GM18520 (cell line): ENCODE measurements at regions not wholly inside any gene's neighbourhood (a gene's known extent, or its start where the extent isn't known, plus 50 kb on each side); places are given as distances from the start of the nearest gene placed in this dataset.
"Not testable (repeated sequence)": the region's sequence is repeated elsewhere in the genome, so short reads cannot be mapped to it uniquely, and the experiment has no call there.

Experiments
- ATAC-seq: cut with Tn5 transposase; IDR thresholded peaks from one replicate; pipeline ENCODE4 v1.9.1; 2021; ENCODE audit not compliant: unreplicated experiment

DNA sequence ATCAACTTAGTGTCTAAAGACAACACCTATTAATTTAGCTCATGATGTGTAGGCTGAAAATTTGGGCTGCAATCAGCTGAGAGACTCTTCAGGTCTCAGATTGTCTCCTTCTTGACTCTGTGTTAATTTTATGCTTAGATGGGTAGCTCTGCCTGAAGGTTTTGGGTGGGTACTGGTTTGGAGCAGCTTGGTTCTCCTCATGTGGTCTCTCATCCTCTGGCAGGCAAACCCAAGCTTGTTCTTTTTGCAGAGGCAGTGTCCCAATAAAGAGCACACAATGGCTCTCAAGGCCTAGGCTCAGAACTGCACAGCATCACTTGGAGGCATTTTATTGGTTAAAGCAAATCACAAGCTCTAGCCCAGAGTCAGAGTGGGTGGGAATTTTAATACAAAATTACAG lies 280.6 kb downstream of the BTBD3 start:
- ATAC-seq: no peak

- ATAC-seq: no peak
Observed at GRCh38 chr20:12199703-12200102, 282.0 kb downstream of the BTBD3 start.

GRCh38 chr20:12201289-12201991 lies 283.7 kb downstream of the BTBD3 start:
- ATAC-seq: no peak

DNA sequence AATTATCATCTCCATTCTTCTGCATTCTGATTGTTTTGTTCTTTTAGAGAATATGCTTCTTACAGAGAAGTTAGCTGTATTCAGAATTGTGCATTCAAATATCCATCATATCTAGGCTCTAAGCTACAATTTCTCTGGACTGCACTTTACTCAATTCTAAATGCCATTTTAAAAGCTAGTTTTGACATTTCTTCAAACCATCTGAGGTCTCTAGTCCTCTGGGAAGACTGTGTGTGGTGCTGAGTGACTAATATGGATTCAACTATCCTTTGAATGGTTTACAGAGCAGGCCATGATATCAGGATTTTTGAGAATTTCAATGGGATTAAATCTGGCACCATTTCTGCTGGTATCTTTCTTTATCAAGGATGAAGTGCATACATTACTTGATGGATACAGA lies 285.7 kb downstream of the BTBD3 start:
- no peak for ATAC-seq

DNA sequence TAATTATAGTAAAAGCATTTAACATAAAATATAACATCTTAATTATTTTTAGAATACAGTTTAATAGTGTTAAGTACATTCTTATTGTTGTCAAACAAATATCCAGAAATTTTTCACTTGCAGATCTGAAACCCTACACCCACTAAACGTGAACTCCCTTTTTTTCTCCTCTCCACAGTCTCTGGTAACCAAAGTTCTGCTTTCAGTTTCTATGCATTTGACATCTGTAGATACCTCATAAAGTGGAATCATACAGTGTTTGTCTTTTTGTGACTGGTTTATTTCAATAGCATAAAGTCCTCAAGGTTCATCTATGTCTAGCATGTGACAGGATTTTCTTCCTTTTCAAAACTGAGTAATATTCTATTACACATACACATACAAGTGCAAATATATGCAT lies 286.3 kb downstream of the BTBD3 start:
- no peak for ATAC-seq

DNA sequence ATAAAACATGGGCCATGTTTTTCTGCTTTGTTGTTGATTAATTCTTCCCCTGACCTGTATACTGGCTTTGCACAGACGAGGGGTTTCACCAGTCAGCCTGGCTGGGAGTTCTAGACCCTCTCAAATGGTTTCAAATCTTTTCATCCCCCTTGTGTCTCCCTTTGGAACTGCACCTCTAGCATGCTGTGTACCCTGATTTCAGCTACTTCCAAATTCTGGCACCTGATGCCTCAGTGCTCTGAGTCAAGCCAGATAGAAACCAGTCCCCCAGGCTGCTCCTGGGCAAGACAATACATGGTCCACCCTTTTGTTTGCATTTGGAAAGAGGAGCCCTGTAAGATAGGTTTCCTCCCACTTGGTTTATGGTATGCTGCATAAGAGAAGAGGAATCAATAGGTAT lies 290.2 kb downstream of the BTBD3 start:
- ATAC-seq: no peak

DNA sequence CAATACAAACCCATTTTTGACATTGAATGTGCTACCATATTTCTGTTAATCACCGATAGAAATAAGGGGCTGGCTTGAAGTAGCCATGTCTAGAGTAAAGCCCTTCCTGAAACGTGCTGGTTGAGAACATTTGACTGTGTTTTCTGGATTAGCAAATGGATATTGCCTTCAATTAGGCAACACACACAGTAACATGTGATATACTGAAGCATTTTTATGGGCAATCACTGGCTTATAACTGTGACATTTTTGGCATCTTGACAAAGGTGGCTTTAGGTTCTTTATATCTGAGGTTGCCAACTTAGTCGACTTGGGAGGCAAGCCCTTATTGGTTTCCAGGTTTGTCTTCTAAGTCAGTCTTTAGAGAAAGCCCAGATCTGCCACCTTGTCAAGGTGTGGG lies 292.9 kb downstream of the BTBD3 start:
- ATAC-seq: no peak

DNA sequence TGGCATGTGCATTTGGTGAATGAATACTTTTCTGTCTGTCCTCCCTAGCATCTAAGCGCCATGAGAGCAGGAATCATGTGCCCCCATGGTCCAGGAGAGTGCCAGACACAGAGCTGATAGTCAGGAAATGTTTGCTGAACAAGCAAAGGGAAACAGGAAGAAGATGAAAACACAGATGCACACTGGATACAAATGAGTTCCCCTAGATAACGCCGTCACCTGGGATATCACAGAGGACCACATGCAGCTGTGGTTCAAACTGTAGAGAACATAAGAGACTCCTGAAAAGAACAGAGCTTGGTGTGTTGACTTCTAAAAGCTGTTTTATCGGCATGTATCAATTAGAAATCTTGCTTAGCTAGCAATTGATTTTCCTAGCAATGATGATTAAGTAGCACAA lies 293.7 kb downstream of the BTBD3 start:
- no peak for ATAC-seq

- no peak for ATAC-seq
Observed at GRCh38 chr20:12217382-12217781, 299.7 kb downstream of the BTBD3 start.

- ATAC-seq: no peak
Observed at GRCh38 chr20:12219798-12220197, 302.1 kb downstream of the BTBD3 start.

DNA sequence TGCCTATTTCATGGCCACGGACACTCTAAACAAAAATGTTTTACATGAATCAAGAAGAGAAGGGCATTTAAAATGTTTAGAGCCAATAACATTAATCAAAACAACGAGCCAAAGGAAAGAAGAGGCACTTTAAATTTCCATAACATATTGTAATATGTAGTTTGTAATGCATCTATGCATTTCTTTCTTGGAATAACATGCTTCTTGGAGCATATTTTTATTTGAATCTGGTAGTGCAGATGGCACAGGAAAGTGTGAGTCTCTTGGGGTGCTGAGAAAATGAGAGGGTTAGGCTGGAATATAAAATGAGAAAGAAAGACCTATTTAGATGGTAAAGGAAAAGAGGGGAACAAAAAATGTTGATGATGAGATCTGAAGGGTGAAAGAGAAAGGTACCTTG lies 305.4 kb downstream of the BTBD3 start:
- ATAC-seq: no peak

DNA sequence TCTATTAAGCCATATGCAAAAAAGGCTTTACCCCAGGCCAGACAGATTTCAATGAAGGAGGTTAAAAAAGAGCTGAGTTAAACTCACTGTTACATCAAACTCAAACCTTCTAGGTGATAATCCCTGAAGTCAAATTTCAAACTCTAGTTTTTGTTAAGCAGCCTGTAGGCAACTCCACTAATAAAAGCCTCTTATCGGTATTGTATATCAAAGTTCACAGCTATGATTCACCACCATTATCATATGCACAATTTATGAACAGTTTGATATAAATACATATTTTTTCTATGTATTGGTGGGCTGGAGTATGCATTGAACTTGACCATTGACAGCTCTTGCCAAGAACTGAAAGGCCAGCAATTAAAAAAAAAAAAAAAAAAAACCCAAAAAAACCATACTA lies 308.2 kb downstream of the BTBD3 start:
- no peak for ATAC-seq

DNA sequence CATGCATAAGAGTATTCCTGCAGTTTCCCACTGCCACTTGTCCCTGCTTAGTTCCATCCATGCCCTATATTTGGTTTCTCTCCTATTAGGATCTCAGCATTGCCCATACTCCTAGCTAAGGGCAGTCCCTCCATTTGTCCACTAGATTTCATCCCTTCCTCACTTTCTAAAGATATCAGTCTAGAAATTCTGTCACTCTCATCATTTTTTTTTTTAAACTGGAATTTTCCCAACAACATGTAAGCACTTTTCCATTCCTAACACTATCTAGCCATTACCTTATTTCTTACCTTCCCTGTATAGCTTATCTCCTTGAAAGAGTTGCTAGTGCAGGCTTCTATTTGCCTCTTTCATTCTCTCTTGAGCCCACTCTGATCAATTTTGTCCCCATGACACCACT lies 312.2 kb downstream of the BTBD3 start:
- ATAC-seq: no peak

DNA sequence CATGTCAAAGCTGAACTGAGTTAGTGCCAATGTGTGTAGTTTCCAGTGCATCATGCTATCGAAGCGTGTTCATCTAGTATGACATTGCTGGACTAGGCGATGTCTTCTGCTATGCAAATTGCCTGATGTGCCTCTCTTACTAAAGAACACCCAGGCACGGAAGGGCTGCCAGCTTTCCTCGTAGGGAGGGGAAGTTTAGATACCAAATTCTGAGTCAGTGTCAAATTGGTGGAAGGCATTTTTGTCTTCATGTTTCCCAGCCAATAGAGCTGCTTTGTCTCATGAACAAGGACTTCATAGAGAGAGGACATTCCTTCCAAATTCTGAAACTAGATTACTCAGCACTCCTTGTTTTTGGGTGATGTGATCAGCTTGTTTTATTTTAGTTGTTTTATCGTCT lies 320.1 kb downstream of the BTBD3 start:
- no peak for ATAC-seq

GRCh38 chr20:12241065-12241464 lies 323.4 kb downstream of the BTBD3 start:
- no peak for ATAC-seq

DNA sequence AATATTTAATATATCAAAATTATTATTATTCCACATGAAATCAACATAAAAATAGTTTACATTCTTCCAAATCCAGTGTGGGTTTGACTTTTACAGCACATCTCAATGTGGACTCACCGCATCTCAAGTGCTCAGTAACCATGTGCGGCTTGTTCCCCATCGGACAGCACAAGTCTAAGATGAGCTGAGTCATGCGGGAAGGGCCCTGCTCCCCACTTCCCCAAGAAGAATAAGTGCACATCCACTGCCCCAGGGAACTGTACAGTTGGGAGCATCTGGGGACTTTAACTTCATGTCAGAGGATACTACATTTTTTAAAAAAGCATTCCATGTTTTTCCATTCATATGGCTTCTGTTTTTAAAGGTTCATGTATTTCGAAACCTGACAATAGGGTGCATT lies 325.6 kb downstream of the BTBD3 start:
- no peak for ATAC-seq

- no peak for ATAC-seq
Observed at GRCh38 chr20:12248481-12248880, 330.8 kb downstream of the BTBD3 start.

DNA sequence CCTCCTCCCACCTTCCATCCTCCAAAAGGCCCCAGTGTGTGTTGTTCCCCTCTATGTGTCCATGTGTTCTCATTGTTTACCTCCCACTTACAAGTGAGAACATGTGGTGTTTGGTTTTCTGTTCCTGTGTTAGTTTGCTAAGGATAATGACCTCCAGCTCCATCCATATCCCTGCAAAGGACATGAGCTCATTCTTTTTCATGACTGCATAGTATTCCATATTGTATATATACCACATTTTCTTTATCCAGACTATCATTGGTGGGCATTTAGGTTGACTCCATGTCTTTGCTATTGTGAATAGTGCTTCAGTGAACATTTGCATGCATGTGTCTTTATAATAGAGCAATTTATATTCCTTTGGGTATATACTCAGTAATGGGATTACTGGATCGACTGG lies 333.0 kb downstream of the BTBD3 start:
- ATAC-seq: not testable (repeated sequence)

DNA sequence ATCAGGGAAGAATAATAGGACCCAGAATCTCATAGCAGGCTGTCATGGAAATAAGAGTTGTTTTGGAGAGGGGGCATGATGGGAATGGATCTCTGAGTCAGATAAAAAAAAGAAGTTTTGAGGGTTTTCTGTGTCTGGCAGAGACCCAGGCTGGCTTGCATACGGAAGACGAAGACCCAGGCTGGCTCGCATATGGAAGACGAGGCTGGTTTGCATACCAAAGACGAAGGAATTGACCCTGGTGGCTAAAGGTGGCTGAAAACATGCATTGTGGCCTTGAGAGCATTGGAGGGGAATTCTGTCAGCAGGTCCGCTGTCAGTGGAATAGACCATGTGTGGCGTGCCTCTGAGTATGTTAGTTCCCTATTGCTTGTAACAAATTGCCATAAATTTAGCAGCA lies 335.1 kb downstream of the BTBD3 start:
- no peak for ATAC-seq

DNA sequence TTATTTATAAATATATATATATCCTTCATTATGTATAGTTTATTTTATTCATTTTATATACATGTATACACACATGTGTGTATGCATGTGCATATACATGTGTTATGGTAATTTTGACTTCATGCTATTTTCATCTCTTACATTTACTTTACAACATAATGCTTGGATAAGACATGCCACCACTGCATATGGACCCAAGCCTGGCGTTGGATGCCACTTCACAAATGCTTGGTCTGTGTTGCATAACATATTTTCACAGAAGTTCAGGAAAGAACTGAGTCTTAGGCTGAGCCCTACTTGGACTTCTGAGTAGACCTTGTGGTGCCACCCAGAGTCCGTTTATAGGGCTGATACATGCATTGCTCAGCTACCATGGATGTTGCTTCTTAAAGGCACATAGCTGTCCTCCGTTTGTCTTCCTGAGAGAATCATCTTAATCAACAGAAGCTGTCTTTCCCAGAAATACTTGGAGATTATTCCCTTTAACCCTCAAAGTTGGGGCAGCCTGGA lies 337.8 kb downstream of the BTBD3 start:
- ATAC-seq: no peak

GRCh38 chr20:12256806-12257205 lies 339.1 kb downstream of the BTBD3 start:
- no peak for ATAC-seq

GRCh38 chr20:12262747-12263146 lies 345.1 kb downstream of the BTBD3 start:
- no peak for ATAC-seq

DNA sequence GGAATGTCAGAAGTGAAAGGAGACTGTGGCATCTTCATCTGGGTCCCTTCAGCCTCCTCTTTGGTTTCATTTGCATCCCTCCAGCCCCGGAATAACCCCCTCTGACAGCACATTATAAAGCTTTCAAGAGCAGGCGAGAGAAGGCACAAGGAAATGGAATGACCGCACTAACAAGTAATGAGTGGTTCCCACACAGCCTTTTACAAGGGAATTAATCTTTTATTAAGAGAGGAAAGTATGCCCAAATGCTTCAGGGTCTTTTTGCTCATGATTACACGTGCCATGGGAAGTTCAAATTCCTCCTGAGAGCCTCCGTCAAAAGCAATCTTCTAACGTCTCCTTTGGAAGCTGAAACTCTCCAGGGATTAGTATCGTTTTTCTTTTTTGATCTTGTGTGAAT lies 347.0 kb downstream of the BTBD3 start:
- no peak for ATAC-seq
